T47D (cell line): ENCODE measurements at regions not wholly inside any gene's neighbourhood (a gene's known extent, or its start where the extent isn't known, plus 50 kb on each side); places are given as distances from the start of the nearest gene placed in this dataset.

Source experiments
- DNase-seq, 2 experiments: peaks; one replicate each; pipeline versions ENCODE4 v3.0.0 to v3.0.0-alpha.2; 2011 to 2012; ENCODE audit warnings: low read depth in 1 of 2, low spot score in 1 of 2
- JUND ChIP-seq: IDR thresholded peaks from 2 replicates; pipeline ENCODE4 v1.6.1; 2012; ENCODE audit warnings: low read depth
- in situ Hi-C: cut with HindIII; loops from 2 replicates; pipeline ENCODE4 v1.10.0; 2016; ENCODE audit warnings: low sequenced_read_pairs, low pct_unique_long_range_greater_than_20kb

DNA sequence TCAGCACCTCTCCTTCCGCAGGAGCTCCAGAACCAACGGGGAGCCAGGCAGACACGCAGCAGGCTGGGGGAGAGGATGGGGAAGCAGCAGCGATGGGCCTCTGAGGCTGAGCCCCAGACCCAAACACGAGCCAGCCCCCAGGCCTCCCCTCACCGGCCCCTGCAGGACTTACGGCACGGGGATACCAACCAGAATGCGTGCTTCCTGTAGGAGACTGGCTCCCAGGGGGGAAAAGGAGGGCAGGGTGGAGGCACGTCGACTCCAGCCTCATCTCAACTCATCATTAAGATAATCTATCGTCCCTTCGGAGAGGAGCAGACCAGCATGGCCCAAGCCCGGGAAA is 495.1 kb upstream of the MYT1L start:
- in situ Hi-C loops: no loop called here
- no peak for TF ChIP-seq JUND
- DNase-seq: no peak

- DNase-seq: no peak
- TF ChIP-seq JUND: no peak
- in situ Hi-C loops: no loop called here
Observed at GRCh38 chr2:2825516-2826208, 494.6 kb upstream of the MYT1L start.

DNA sequence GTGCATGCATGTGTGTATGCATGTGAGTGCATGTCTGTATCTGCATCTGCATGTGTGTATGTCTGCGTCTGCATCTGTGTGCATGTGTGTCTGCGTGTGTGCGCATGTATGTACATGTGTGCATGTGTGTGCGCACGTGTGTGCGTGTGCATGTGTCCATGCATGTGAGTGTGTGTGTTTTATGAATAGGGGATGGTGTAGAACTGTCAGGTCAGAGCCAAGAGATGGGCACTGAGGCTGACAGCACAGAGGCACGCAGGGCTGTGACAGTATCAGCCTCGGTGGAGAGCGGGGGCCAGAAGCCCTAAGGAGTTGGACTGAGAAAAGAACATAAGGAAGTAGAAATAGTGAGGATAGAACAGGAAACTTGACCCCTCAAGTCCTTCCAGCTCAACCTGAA is 494.0 kb upstream of the MYT1L start:
- no peak for TF ChIP-seq JUND
- in situ Hi-C loops: no loop called here
- DNase-seq: no peak

DNA sequence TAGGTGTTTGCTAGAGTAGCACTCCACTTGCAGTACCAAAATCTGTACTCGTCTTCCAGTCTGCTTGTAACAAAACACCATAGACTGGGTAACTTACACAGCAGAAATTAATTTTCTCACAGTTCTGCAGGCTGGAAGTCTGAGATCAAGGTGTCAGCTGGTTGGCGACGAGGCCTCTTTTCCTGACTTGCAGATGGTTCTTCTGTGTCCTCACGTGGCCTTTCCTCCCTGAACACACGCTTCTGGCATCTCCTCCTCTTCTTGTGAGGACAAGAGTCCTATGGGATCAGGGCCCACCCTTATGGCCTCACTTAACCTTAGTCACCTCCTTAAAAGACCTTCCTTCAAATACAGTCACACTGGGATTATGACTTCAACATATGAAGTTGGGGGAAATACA is 493.5 kb upstream of the MYT1L start:
- TF ChIP-seq JUND: no peak
- in situ Hi-C loops: no loop called here
- DNase-seq: no peak

GRCh38 chr2:2823061-2823753 is 492.1 kb upstream of the MYT1L start:
- TF ChIP-seq JUND: no peak
- in situ Hi-C loops: no loop called here
- DNase-seq: no peak

DNA sequence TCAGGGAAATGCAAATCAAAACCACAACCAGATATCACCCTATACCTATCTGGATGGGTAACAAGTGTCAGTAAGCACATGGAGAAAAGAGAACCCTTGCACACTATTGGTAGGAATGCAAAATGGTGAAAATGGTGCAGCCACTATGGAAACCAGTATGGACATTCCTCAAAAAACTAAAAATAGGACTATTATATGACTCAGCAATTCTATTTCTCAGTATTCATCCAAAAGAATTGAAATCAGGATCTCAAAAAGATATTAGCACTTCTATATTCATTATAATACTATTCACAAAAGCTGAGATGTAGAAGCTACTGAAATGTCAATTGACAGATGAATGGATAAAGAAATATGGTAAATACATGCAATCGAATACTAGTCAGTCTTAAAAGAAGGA is 491.1 kb upstream of the MYT1L start:
- no peak for TF ChIP-seq JUND
- in situ Hi-C loops: no loop called here
- DNase-seq: no peak

GRCh38 chr2:2812648-2813047 is 481.6 kb upstream of the MYT1L start:
- in situ Hi-C loops: no loop called here
- DNase-seq: no peak
- TF ChIP-seq JUND: no peak

GRCh38 chr2:2812117-2812516 is 481.0 kb upstream of the MYT1L start:
- TF ChIP-seq JUND: no peak
- in situ Hi-C loops: no loop called here
- DNase-seq: no peak

DNA sequence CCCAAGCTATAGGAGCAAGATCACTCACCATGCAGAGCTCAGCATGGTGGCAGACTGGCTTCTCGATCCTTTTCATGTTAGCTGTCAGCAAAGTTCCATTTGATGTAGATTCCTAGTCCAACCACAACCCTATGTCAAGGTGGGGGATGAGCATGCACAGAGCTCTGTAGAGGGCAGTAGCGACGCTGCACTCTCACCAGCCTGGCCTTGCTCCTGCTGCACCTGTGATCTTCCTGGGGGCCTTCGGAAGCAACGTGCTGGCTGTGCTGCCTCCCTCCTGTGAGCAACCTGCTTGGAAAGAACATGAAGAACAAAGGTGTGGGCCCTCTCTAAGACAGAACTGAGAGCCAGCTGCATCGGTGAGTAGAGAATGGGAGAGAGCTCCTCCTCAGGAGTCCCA is 479.4 kb upstream of the MYT1L start:
- DNase-seq: no peak
- TF ChIP-seq JUND: no peak
- in situ Hi-C loops: no loop called here

- TF ChIP-seq JUND: no peak
- in situ Hi-C loops: no loop called here
- no peak for DNase-seq
Observed at GRCh38 chr2:2809771-2810170, 478.7 kb upstream of the MYT1L start.

GRCh38 chr2:2808551-2809058 is 477.5 kb upstream of the MYT1L start:
- no peak for DNase-seq
- TF ChIP-seq JUND: no peak
- in situ Hi-C loops: no loop called here

DNA sequence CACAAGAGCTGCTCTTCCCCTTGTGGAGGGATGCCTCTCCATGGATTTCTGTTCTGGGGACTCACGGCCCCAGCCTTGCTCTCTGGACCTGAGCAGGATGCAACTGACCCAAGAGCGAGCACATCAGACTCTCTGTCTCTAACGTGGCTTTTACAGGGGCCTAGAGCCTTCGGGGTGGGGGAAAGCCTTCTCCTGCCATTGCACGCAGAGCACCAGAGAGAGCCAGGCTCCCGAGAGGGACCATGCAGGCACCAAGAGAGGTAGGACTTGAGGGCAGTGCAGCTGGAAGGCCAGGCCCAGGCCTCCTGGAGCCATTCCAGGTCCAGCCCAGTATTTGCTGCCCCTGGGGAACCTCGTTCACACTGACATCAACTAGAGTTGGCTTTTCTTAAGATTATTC is 475.6 kb upstream of the MYT1L start:
- DNase-seq: no peak
- in situ Hi-C loops: no loop called here
- no peak for TF ChIP-seq JUND

GRCh38 chr2:2805263-2805662 is 474.2 kb upstream of the MYT1L start:
- no peak for DNase-seq
- no peak for TF ChIP-seq JUND
- in situ Hi-C loops: no loop called here

GRCh38 chr2:2804528-2804927 is 473.5 kb upstream of the MYT1L start:
- in situ Hi-C loops: no loop called here
- no peak for TF ChIP-seq JUND
- DNase-seq: no peak
